ENCODE measurements at regions not wholly inside any gene's neighbourhood (a gene's known extent, or its start where the extent isn't known, plus 50 kb on each side); places are given as distances from the start of the nearest gene placed in this dataset.
"Not testable (repeated sequence)": the region's sequence is repeated elsewhere in the genome, so short reads cannot be mapped to it uniquely, and the experiment has no call there.

- DNase-seq, result no peak
Measured at GRCh38 chr1:191366686-191367085, 791.6 kb upstream of the RGS18 start.

GRCh38 chr1:191368891-191369654 is 789.2 kb upstream of the RGS18 start:
- DNase-seq, result no peak

- no peak for DNase-seq
Measured at GRCh38 chr1:191371626-191372025, 786.6 kb upstream of the RGS18 start.

- no peak for DNase-seq
Measured at GRCh38 chr1:191388283-191388682, 770.0 kb upstream of the RGS18 start.

GRCh38 chr1:191396622-191397021 is 761.6 kb upstream of the RGS18 start:
- DNase-seq, result no peak

- no peak for DNase-seq
Measured at GRCh38 chr1:191398551-191398950, 759.7 kb upstream of the RGS18 start.

GRCh38 chr1:191405417-191405816 is 752.8 kb upstream of the RGS18 start:
- DNase-seq, result no peak

- DNase-seq, result no peak
Measured at GRCh38 chr1:191414981-191415640, 743.2 kb upstream of the RGS18 start.

- no peak for DNase-seq
Measured at GRCh38 chr1:191419842-191420241, 738.4 kb upstream of the RGS18 start.

- DNase-seq, result no peak
Measured at GRCh38 chr1:191427593-191427992, 730.7 kb upstream of the RGS18 start.

GRCh38 chr1:191432817-191433216 is 725.4 kb upstream of the RGS18 start:
- DNase-seq, result no peak

- DNase-seq, result no peak
Measured at GRCh38 chr1:191438979-191439378, 719.3 kb upstream of the RGS18 start.

GRCh38 chr1:191448279-191448678 is 710.0 kb upstream of the RGS18 start:
- not testable (repeated sequence) for DNase-seq

- no peak for DNase-seq
Measured at GRCh38 chr1:191452586-191452985, 705.7 kb upstream of the RGS18 start.

- DNase-seq, result no peak
Measured at GRCh38 chr1:191453487-191453886, 704.8 kb upstream of the RGS18 start.

GRCh38 chr1:191457889-191458288 is 700.4 kb upstream of the RGS18 start:
- DNase-seq, result no peak

- no peak for DNase-seq
Measured at GRCh38 chr1:191460234-191460633, 698.0 kb upstream of the RGS18 start.

- DNase-seq, result no peak
Measured at GRCh38 chr1:191483988-191484387, 674.3 kb upstream of the RGS18 start.

- no peak for DNase-seq
Measured at GRCh38 chr1:191490303-191490702, 668.0 kb upstream of the RGS18 start.

- DNase-seq, result no peak
Measured at GRCh38 chr1:191495040-191495439, 663.2 kb upstream of the RGS18 start.

GRCh38 chr1:191498318-191498717 is 659.9 kb upstream of the RGS18 start:
- DNase-seq, result no peak

- no peak for DNase-seq
Measured at GRCh38 chr1:191498825-191499224, 659.4 kb upstream of the RGS18 start.

- no peak for DNase-seq
Measured at GRCh38 chr1:191504999-191505398, 653.3 kb upstream of the RGS18 start.

- DNase-seq, result no peak
Measured at GRCh38 chr1:191508239-191508638, 650.0 kb upstream of the RGS18 start.
